BLaER1 (cell line): ENCODE measurements at regions not wholly inside any gene's neighbourhood (a gene's known extent, or its start where the extent isn't known, plus 50 kb on each side); places are given as distances from the start of the nearest gene placed in this dataset.
A peak's percentile ranks its signal among the peaks of the same experiment; 100 is the strongest.

ENCODE experiments used
- H3K27ac ChIP-seq: shearing (Covaris generic); formaldehyde crosslinking; 2 replicates; pipeline ENCODE4 v1.8.1; 2022
- H3K27me3 ChIP-seq: shearing (Covaris generic); formaldehyde crosslinking; 2 replicates; pipeline ENCODE4 v1.8.1; 2022
- H3K36me3 ChIP-seq: shearing (Covaris generic); formaldehyde crosslinking; 2 replicates; pipeline ENCODE4 v1.8.1; 2022
- H3K4me1 ChIP-seq: shearing (Covaris generic); formaldehyde crosslinking; 2 replicates; pipeline ENCODE4 v1.8.1; 2022
- H3K4me2 ChIP-seq: shearing (Covaris generic); formaldehyde crosslinking; 2 replicates; pipeline ENCODE4 v1.8.1; 2022
- H3K4me3 ChIP-seq: shearing (Covaris generic); formaldehyde crosslinking; 2 replicates; pipeline ENCODE4 v1.8.1; 2022
- H3K9ac ChIP-seq: shearing (Covaris generic); formaldehyde crosslinking; 2 replicates; pipeline ENCODE4 v1.8.1; 2022
- H3K9me3 ChIP-seq: shearing (Covaris generic); formaldehyde crosslinking; 2 replicates; pipeline ENCODE4 v1.8.1; 2022
- H4K20me1 ChIP-seq: shearing (Covaris generic); formaldehyde crosslinking; 2 replicates; pipeline ENCODE4 v1.8.1; 2022
- Cebpa-rat ChIP-seq: shearing (Covaris generic); IDR thresholded peaks from 2 replicates; pipeline ENCODE4 v1.8.1; 2022

GRCh38 chr22:27051407-27051806 lies 394.0 kb downstream of the MIAT start:
- no peaks in the 10 kb centered on the region for H4K20me1 ChIP-seq
- H3K9me3 ChIP-seq: no peaks in the 10 kb centered on the region
- H3K4me1 ChIP-seq: no peaks in the 10 kb centered on the region
- H3K27me3 ChIP-seq: no peaks in the 10 kb centered on the region
- no peak overlapping the region for H3K27ac ChIP-seq
- H3K9ac ChIP-seq: no peak overlapping the region
- no peak overlapping the region for H3K4me2 ChIP-seq
- TF ChIP-seq Cebpa-rat: no peak
- H3K4me3 ChIP-seq: no peak overlapping the region
- no peaks in the 10 kb centered on the region for H3K36me3 ChIP-seq

GRCh38 chr22:27057717-27058116 lies 400.3 kb downstream of the MIAT start:
- no peaks in the 10 kb centered on the region for H3K27me3 ChIP-seq
- H4K20me1 ChIP-seq: no peaks in the 10 kb centered on the region
- H3K9me3 ChIP-seq: no peaks in the 10 kb centered on the region
- TF ChIP-seq Cebpa-rat: no peak
- no peak overlapping the region for H3K4me3 ChIP-seq
- H3K27ac ChIP-seq: no peak overlapping the region
- no peak overlapping the region for H3K4me2 ChIP-seq
- H3K9ac ChIP-seq: no peak overlapping the region
- H3K36me3 ChIP-seq: no peaks in the 10 kb centered on the region
- H3K4me1 ChIP-seq: no peaks in the 10 kb centered on the region

GRCh38 chr22:27060190-27060589 lies 402.8 kb downstream of the MIAT start:
- Histone ChIP-seq H3K4me2 (no peak overlapping the region), H3K36me3 (no peaks in the 10 kb centered on the region), H4K20me1 (no peaks in the 10 kb centered on the region), H3K4me3 (no peak overlapping the region), H3K27ac (no peak overlapping the region), H3K4me1 (peaks cover 8% of the 10 kb centered on the region; the same call in 1 of the 2 replicates), H3K9ac (no peak overlapping the region), H3K9me3 (no peaks in the 10 kb centered on the region), H3K27me3 (no peaks in the 10 kb centered on the region)
- TF ChIP-seq Cebpa-rat: no peak

- H3K9me3 ChIP-seq: no peaks in the 10 kb centered on the region
- H3K9ac ChIP-seq: no peak overlapping the region
- no peaks in the 10 kb centered on the region for H3K27me3 ChIP-seq
- no peak overlapping the region for H3K27ac ChIP-seq
- no peak overlapping the region for H3K4me3 ChIP-seq
- no peak overlapping the region for H3K4me2 ChIP-seq
- no peaks in the 10 kb centered on the region for H3K36me3 ChIP-seq
- peaks cover 8% of the 10 kb centered on the region; the same call in 1 of the 2 replicates for H3K4me1 ChIP-seq
- TF ChIP-seq Cebpa-rat: no peak
- no peaks in the 10 kb centered on the region for H4K20me1 ChIP-seq
These were observed 405.5 kb downstream of the MIAT start for GRCh38 chr22:27062910-27063309.

GRCh38 chr22:27063406-27063805 lies 406.0 kb downstream of the MIAT start:
- Histone ChIP-seq H3K4me3 (no peak overlapping the region), H4K20me1 (no peaks in the 10 kb centered on the region), H3K9ac (no peak overlapping the region), H3K9me3 (no peaks in the 10 kb centered on the region), H3K27ac (no peak overlapping the region), H3K27me3 (no peaks in the 10 kb centered on the region), H3K36me3 (no peaks in the 10 kb centered on the region), H3K4me2 (peak overlapping the region; percentile 16; the same call in 1 of the 2 replicates), H3K4me1 (peaks cover 8% of the 10 kb centered on the region; the same call in 1 of the 2 replicates)
- no peak for TF ChIP-seq Cebpa-rat

- Histone ChIP-seq H3K4me3 (no peak overlapping the region), H3K36me3 (no peaks in the 10 kb centered on the region), H3K4me2 (no peak overlapping the region), H4K20me1 (no peaks in the 10 kb centered on the region), H3K9me3 (no peaks in the 10 kb centered on the region), H3K4me1 (peaks cover 8% of the 10 kb centered on the region; the same call in 1 of the 2 replicates), H3K9ac (no peak overlapping the region), H3K27ac (no peak overlapping the region), H3K27me3 (no peaks in the 10 kb centered on the region)
- TF ChIP-seq Cebpa-rat: no peak
These were observed 406.5 kb downstream of the MIAT start for GRCh38 chr22:27063841-27064240.

GRCh38 chr22:27064386-27064785 lies 407.0 kb downstream of the MIAT start:
- Histone ChIP-seq H3K4me3 (no peak overlapping the region), H4K20me1 (no peaks in the 10 kb centered on the region), H3K36me3 (no peaks in the 10 kb centered on the region), H3K4me2 (no peak overlapping the region; the same call in 1 of the 2 replicates), H3K4me1 (peaks cover 8% of the 10 kb centered on the region; the same call in 1 of the 2 replicates), H3K9me3 (no peaks in the 10 kb centered on the region), H3K27me3 (no peaks in the 10 kb centered on the region), H3K9ac (no peak overlapping the region), H3K27ac (no peak overlapping the region)
- no peak for TF ChIP-seq Cebpa-rat

- Histone ChIP-seq H3K27ac (no peak overlapping the region), H3K4me2 (no peak overlapping the region), H3K27me3 (no peaks in the 10 kb centered on the region), H3K36me3 (no peaks in the 10 kb centered on the region), H3K9me3 (no peaks in the 10 kb centered on the region), H4K20me1 (no peaks in the 10 kb centered on the region), H3K4me1 (peaks cover 8% of the 10 kb centered on the region; the same call in 1 of the 2 replicates), H3K4me3 (no peak overlapping the region), H3K9ac (no peak overlapping the region)
- TF ChIP-seq Cebpa-rat: no peak
These were observed 407.9 kb downstream of the MIAT start for GRCh38 chr22:27065279-27065678.

GRCh38 chr22:27066856-27067255 lies 409.5 kb downstream of the MIAT start:
- Histone ChIP-seq H3K27ac (no peak overlapping the region), H3K4me2 (no peak overlapping the region), H3K4me1 (peaks cover 8% of the 10 kb centered on the region; the same call in 1 of the 2 replicates), H4K20me1 (no peaks in the 10 kb centered on the region), H3K36me3 (no peaks in the 10 kb centered on the region), H3K27me3 (no peaks in the 10 kb centered on the region), H3K4me3 (no peak overlapping the region), H3K9me3 (no peaks in the 10 kb centered on the region), H3K9ac (no peak overlapping the region)
- TF ChIP-seq Cebpa-rat: no peak

- H4K20me1 ChIP-seq: peaks cover 4% of the 10 kb centered on the region; the same call in 1 of the 2 replicates
- no peak overlapping the region for H3K4me3 ChIP-seq
- no peaks in the 10 kb centered on the region for H3K36me3 ChIP-seq
- H3K27me3 ChIP-seq: peaks cover 5% of the 10 kb centered on the region; the same call in 1 of the 2 replicates
- H3K4me1 ChIP-seq: peaks cover 8% of the 10 kb centered on the region; the same call in 1 of the 2 replicates
- H3K9me3 ChIP-seq: no peaks in the 10 kb centered on the region
- TF ChIP-seq Cebpa-rat: no peak
- no peak overlapping the region for H3K9ac ChIP-seq
- no peak overlapping the region for H3K27ac ChIP-seq
- H3K4me2 ChIP-seq: no peak overlapping the region
These were observed 410.7 kb downstream of the MIAT start for GRCh38 chr22:27068121-27068520.

GRCh38 chr22:27070594-27070993 lies 413.2 kb downstream of the MIAT start:
- Histone ChIP-seq H3K9ac (no peak overlapping the region), H3K9me3 (no peaks in the 10 kb centered on the region), H3K4me2 (no peak overlapping the region), H3K27ac (no peak overlapping the region), H3K27me3 (peaks cover 27% of the 10 kb centered on the region), H4K20me1 (peaks cover 26% of the 10 kb centered on the region), H3K4me1 (peaks cover 4% of the 10 kb centered on the region), H3K36me3 (no peaks in the 10 kb centered on the region), H3K4me3 (no peak overlapping the region)
- TF ChIP-seq Cebpa-rat: no peak
